ENCODE measurements at regions not wholly inside any gene's neighbourhood (a gene's known extent, or its start where the extent isn't known, plus 50 kb on each side); places are given as distances from the start of the nearest gene placed in this dataset.

DNA sequence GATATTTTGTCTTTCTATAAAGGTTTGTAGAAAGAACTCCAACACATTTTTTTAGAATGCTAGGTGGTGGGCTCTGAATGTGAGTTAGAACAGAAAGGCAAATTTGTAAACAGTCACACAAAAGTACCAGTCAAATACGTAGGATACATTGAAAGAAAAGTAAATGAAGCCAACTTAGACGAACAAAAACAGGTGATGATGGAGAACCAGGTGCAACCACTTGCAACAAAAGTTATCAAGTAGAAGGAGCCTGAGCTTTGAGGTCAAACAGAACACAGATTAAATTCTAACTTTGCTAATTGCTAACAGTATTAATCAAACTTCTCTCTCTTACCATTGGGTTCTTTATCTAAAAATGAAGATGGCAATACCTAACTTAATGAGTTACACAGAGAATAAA, 62.7 kb upstream of the DAPP1 start:
- Histone ChIP-seq H4K20me1 (ENCODE audit: insufficient read depth, low read length) (no peaks in the 10 kb centered on the region), H3K36me3 (ENCODE audit: control insufficient read depth, insufficient read depth, low read length) (no peaks in the 10 kb centered on the region), H3K9me3 (ENCODE audit: control insufficient read depth, insufficient read depth, low read length) (no peaks in the 10 kb centered on the region), H3K23ac (ENCODE audit: low read depth, low read length) (no peak overlapping the region), H3K27me3 (ENCODE audit: control insufficient read depth, insufficient read depth, low read length) (peaks cover 2% of the 10 kb centered on the region; the same call in 1 of the 2 replicates), H2BK5ac (ENCODE audit: low read depth, low read length, poor library complexity, severe bottlenecking) (no peak overlapping the region), H3K56ac (ENCODE audit: extremely low read depth, insufficient read depth, low read length) (no peak overlapping the region), H2BK20ac (ENCODE audit: low read depth, low read length) (no peak overlapping the region), H3K9me1 (ENCODE audit: insufficient read depth, low read length) (no peaks in the 10 kb centered on the region), H2BK15ac (ENCODE audit: low read depth, low read length) (no peak overlapping the region), H4K8ac (ENCODE audit: low read depth in 2 of 2, low read length in 2 of 2) (no peak overlapping the region), H3K18ac (ENCODE audit: low read depth, low read length) (no peak overlapping the region), H4K5ac (ENCODE audit: low read depth, low read length) (no peak overlapping the region), H3K4ac (ENCODE audit: low read depth, low read length) (no peak overlapping the region), H2AFZ (replicated peaks; ENCODE audit: low read length, poor library complexity) (no peak overlapping the region), H3K4me2 (ENCODE audit: low read depth, low read length) (no peak overlapping the region), H3K27ac (ENCODE audit: insufficient read depth, low read length) (no peak overlapping the region), H3K4me3 (ENCODE audit: insufficient read depth, low read depth, low read length) (no peak overlapping the region), H2AK9ac (replicated peaks; ENCODE audit: low read depth, low read length, poor library complexity) (no peak overlapping the region), H3K4me1 (ENCODE audit: control insufficient read depth, insufficient read depth, low read length) (peaks cover 6% of the 10 kb centered on the region; the same call in 1 of the 2 replicates), H2BK120ac (ENCODE audit: low read depth, low read length) (no peak overlapping the region), H3K79me1 (ENCODE audit: low read depth in 1 of 2, low read length in 2 of 2) (no peaks in the 10 kb centered on the region), H3K14ac (replicated peaks; ENCODE audit: low read depth, low read length) (no peak overlapping the region), H4K91ac (ENCODE audit: insufficient read depth, low read depth, low read length) (no peak overlapping the region), H2AK5ac (ENCODE audit: low read depth, low read length) (no peak overlapping the region), H3K9ac (ENCODE audit: low read depth, low read length) (no peak overlapping the region)
- no peak for ATAC-seq (ENCODE audit: low read depth)
- dilution Hi-C loops (cut with HindIII; ENCODE audit: low sequenced_read_pairs, unreplicated experiment) = no loop called here
- in situ Hi-C loops (cut with MboI; ENCODE audit: low sequenced_read_pairs) = no loop called here
- WGBS, 2 experiments (ENCODE audit: extremely low coverage in 2 of 2, insufficient read length in 1 of 2) = no CpG with 5 or more reads among the region's 2 CpGs
- intact Hi-C loops (cut with micrococcal nuclease) = no loop called here
- DNase-seq = no peak
- ChIA-PET CTCF (interaction anchor here (0.6 kb wide), 1 partner anchor 192 kb away, joined by 3 read pairs; no protein-coding TSS in a partner anchor), POLR2A (ENCODE audit: unreplicated experiment) (no interaction called here)
- no TSS peak for BruUV-seq (replicated peaks)
- no peak for TF ChIP-seq RCOR1 (IDR thresholded peaks at IDR 0.05; ENCODE audit: insufficient replicate concordance, low read length)
- TF ChIP-seq, protein P1, sequence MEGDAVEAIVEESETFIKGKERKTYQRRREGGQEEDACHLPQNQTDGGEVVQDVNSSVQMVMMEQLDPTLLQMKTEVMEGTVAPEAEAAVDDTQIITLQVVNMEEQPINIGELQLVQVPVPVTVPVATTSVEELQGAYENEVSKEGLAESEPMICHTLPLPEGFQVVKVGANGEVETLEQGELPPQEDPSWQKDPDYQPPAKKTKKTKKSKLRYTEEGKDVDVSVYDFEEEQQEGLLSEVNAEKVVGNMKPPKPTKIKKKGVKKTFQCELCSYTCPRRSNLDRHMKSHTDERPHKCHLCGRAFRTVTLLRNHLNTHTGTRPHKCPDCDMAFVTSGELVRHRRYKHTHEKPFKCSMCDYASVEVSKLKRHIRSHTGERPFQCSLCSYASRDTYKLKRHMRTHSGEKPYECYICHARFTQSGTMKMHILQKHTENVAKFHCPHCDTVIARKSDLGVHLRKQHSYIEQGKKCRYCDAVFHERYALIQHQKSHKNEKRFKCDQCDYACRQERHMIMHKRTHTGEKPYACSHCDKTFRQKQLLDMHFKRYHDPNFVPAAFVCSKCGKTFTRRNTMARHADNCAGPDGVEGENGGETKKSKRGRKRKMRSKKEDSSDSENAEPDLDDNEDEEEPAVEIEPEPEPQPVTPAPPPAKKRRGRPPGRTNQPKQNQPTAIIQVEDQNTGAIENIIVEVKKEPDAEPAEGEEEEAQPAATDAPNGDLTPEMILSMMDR (conservative IDR thresholded peaks at IDR 0.05; ENCODE audit: low read depth, low read length) = no peak
- no peak for TF ChIP-seq RAD21 (IDR thresholded peaks at IDR 0.05; ENCODE audit: low read length)
- TF ChIP-seq BHLHE40 (IDR thresholded peaks at IDR 0.05; ENCODE audit: low read depth, low read length) = no peak
- no peak for TF ChIP-seq NFE2L2 (IDR thresholded peaks at IDR 0.05; ENCODE audit: low read depth, low read length)
- no peak for TF ChIP-seq MXI1 (IDR thresholded peaks at IDR 0.05; ENCODE audit: borderline replicate concordance, low read depth, low read length)
- TF ChIP-seq, protein P2, sequence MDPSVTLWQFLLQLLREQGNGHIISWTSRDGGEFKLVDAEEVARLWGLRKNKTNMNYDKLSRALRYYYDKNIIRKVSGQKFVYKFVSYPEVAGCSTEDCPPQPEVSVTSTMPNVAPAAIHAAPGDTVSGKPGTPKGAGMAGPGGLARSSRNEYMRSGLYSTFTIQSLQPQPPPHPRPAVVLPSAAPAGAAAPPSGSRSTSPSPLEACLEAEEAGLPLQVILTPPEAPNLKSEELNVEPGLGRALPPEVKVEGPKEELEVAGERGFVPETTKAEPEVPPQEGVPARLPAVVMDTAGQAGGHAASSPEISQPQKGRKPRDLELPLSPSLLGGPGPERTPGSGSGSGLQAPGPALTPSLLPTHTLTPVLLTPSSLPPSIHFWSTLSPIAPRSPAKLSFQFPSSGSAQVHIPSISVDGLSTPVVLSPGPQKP (IDR thresholded peaks at IDR 0.05; ENCODE audit: borderline replicate concordance, low read depth, low read length) = no peak
- no peak for TF ChIP-seq POLR2A (IDR thresholded peaks at IDR 0.05; ENCODE audit: low read depth, low read length)
- TF ChIP-seq CEBPB (IDR thresholded peaks at IDR 0.05; ENCODE audit: low read depth, low read length) = no peak
- no peak for TF ChIP-seq MAFK (IDR thresholded peaks at IDR 0.05; ENCODE audit: low read depth, low read length)
- TF ChIP-seq MAZ (IDR thresholded peaks at IDR 0.05; ENCODE audit: borderline replicate concordance, low read depth, low read length) = no peak
- TF ChIP-seq SMC3 (IDR thresholded peaks at IDR 0.05; ENCODE audit: low read depth, low read length) = no peak
- TF ChIP-seq, protein P3, sequence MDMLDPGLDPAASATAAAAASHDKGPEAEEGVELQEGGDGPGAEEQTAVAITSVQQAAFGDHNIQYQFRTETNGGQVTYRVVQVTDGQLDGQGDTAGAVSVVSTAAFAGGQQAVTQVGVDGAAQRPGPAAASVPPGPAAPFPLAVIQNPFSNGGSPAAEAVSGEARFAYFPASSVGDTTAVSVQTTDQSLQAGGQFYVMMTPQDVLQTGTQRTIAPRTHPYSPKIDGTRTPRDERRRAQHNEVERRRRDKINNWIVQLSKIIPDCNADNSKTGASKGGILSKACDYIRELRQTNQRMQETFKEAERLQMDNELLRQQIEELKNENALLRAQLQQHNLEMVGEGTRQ (IDR thresholded peaks at IDR 0.05; ENCODE audit: low read depth, low read length) = no peak
- TF ChIP-seq FOS (IDR thresholded peaks at IDR 0.05; ENCODE audit: low read depth, low read length) = no peak
- TF ChIP-seq CHD1 (IDR thresholded peaks at IDR 0.05; ENCODE audit: low read depth, low read length) = no peak
- TF ChIP-seq RFX5 (IDR thresholded peaks at IDR 0.05; ENCODE audit: low read depth, low read length) = no peak

All from IMR-90 (cell line).